ENCODE measurements at regions not wholly inside any gene's neighbourhood (a gene's known extent, or its start where the extent isn't known, plus 50 kb on each side); places are given as distances from the start of the nearest gene placed in this dataset.

- Mint-ChIP-seq H3K36me3 (ENCODE audit: insufficient read depth in 1 of 3, low read depth in 3 of 3) (no peaks in the 10 kb centered on the region), H3K4me1 (peaks cover 2 to 6% of the 10 kb centered on the region in 2 experiments; a peak in 1 of 4 replicates), H3K27me3 (ENCODE audit: low read depth) (no peaks in the 10 kb centered on the region), H3K27ac (peak overlapping the region in 1 of 3 experiments; percentile 43; a peak in 1 of 7 replicates), H3K4me3 (no peak overlapping the region), H3K9me3 (no peaks in the 10 kb centered on the region)
- no CpG with 5 or more reads among the region's 1 CpG for WGBS (ENCODE audit: extremely low coverage, insufficient read length, low lambda C conversion rate)
- TF ChIP-seq CTCF (conservative IDR thresholded peaks at IDR 0.05): no peak
- Histone ChIP-seq H3K27ac (ENCODE audit: insufficient read length, low read depth, low read length) (no peak overlapping the region), H3K23ac (ENCODE audit: insufficient read length, low read depth, low read length) (no peak overlapping the region), H3K79me1 (ENCODE audit: insufficient read depth, low read depth, low read length, poor library complexity, severe bottlenecking) (no peaks in the 10 kb centered on the region), H3K4me2 (ENCODE audit: insufficient read depth, insufficient read length, low read length) (no peak overlapping the region), H3K4ac (ENCODE audit: low read depth, low read length) (no peak overlapping the region), H4K20me1 (ENCODE audit: control insufficient read depth, insufficient read depth, insufficient read length) (no peaks in the 10 kb centered on the region), H2BK20ac (ENCODE audit: low read depth, low read length, poor library complexity, severe bottlenecking) (no peak overlapping the region), H3K14ac (ENCODE audit: insufficient read depth, low read length) (no peak overlapping the region), H3T11ph (ENCODE audit: low read length) (no peak overlapping the region), H3K56ac (ENCODE audit: insufficient read length, low read depth, low read length) (no peak overlapping the region), H4K91ac (ENCODE audit: insufficient read length, low read depth, low read length) (no peak overlapping the region), H2BK12ac (ENCODE audit: insufficient read length, low read depth, low read length) (no peak overlapping the region), H3K23me2 (ENCODE audit: insufficient read length, low read depth, low read length, poor library complexity, severe bottlenecking) (no peaks in the 10 kb centered on the region), H3K27me3 (ENCODE audit: insufficient read depth, low read length) (no peaks in the 10 kb centered on the region), H3K4me1 (ENCODE audit: insufficient read depth, low read length) (no peaks in the 10 kb centered on the region), H2AFZ (ENCODE audit: low read length) (no peak overlapping the region), H2AK5ac (ENCODE audit: insufficient read length, low read length) (no peak overlapping the region), H3K18ac (ENCODE audit: insufficient read length, low read depth, low read length) (no peak overlapping the region), H3K79me2 (ENCODE audit: insufficient read depth, low read length) (no peaks in the 10 kb centered on the region), H4K5ac (ENCODE audit: insufficient read length, low read depth, low read length) (no peak overlapping the region), H4K8ac (replicated peaks; ENCODE audit: insufficient read length, low read depth, low read length) (no peak overlapping the region), H3K9ac (ENCODE audit: extremely low read depth, insufficient read length, low read length) (no peak overlapping the region), H2BK15ac (ENCODE audit: low read depth, low read length) (no peak overlapping the region), H2BK120ac (ENCODE audit: low read depth, low read length, poor library complexity, severe bottlenecking) (no peak overlapping the region), H2BK5ac (ENCODE audit: insufficient read length, low read length) (no peak overlapping the region), H3K9me3 (ENCODE audit: control insufficient read depth, low read depth, low read length) (no peaks in the 10 kb centered on the region)
- DNase-seq: no peak
These were observed 667.0 kb downstream of the LIG4 start for GRCh38 chr13:107548338-107548737.

Data from H9 (cell line).